ENCODE measurements at regions not wholly inside any gene's neighbourhood (a gene's known extent, or its start where the extent isn't known, plus 50 kb on each side); places are given as distances from the start of the nearest gene placed in this dataset.

GRCh38 chr12:60849723-60850122, 1253.9 kb downstream of the SLC16A7 start:
- TF ChIP-seq CTCF (IDR thresholded peaks at IDR 0.05), result no peak
- TF ChIP-seq POLR2A (IDR thresholded peaks at IDR 0.05), result no peak
